Right hindlimb (tissue), 1 donor: ENCODE measurements at regions not wholly inside any gene's neighbourhood (a gene's known extent, or its start where the extent isn't known, plus 50 kb on each side); places are given as distances from the start of the nearest gene placed in this dataset.
A peak's percentile ranks its signal among the peaks of the same experiment; 100 is the strongest.
"Not testable (repeated sequence)": the region's sequence is repeated elsewhere in the genome, so short reads cannot be mapped to it uniquely, and the experiment has no call there.

ENCODE experiments used
- DNase-seq: peaks from one replicate; pipeline ENCODE4 v3.0.0-alpha.2; 2018

GRCh38 chr1:146487555-146487954, 258.7 kb upstream of the NOTCH2NLA start:
- not testable (repeated sequence) for DNase-seq

- not testable (repeated sequence) for DNase-seq
Measured at GRCh38 chr1:146487155-146487554, 258.3 kb upstream of the NOTCH2NLA start.

- DNase-seq, result peak; percentile 52
Measured at GRCh38 chr1:146486300-146487014, 257.6 kb upstream of the NOTCH2NLA start.

GRCh38 chr1:146484195-146484594, 255.4 kb upstream of the NOTCH2NLA start:
- not testable (repeated sequence) for DNase-seq

- DNase-seq, result not testable (repeated sequence)
Measured at GRCh38 chr1:146479188-146479587, 250.4 kb upstream of the NOTCH2NLA start.

- peak; percentile 44 for DNase-seq
Measured at GRCh38 chr1:146478125-146478720, 249.4 kb upstream of the NOTCH2NLA start.

GRCh38 chr1:146475086-146475485, 246.3 kb upstream of the NOTCH2NLA start:
- not testable (repeated sequence) for DNase-seq

- DNase-seq, result not testable (repeated sequence)
Measured at GRCh38 chr1:146474216-146474615, 245.4 kb upstream of the NOTCH2NLA start.

- DNase-seq, result peak; percentile 82
Measured at GRCh38 chr1:146472192-146472861, 243.5 kb upstream of the NOTCH2NLA start.

GRCh38 chr1:146459939-146460338, 231.1 kb upstream of the NOTCH2NLA start:
- not testable (repeated sequence) for DNase-seq

GRCh38 chr1:146459308-146459707, 230.5 kb upstream of the NOTCH2NLA start:
- DNase-seq, result not testable (repeated sequence)

GRCh38 chr1:146448877-146449246, 220.0 kb upstream of the NOTCH2NLA start:
- not testable (repeated sequence) for DNase-seq

- DNase-seq, result not testable (repeated sequence)
Measured at GRCh38 chr1:146448212-146448876, 219.5 kb upstream of the NOTCH2NLA start.

- DNase-seq, result peak; percentile 45
Measured at GRCh38 chr1:146443871-146444222, 215.0 kb upstream of the NOTCH2NLA start.

GRCh38 chr1:146443088-146443870, 214.5 kb upstream of the NOTCH2NLA start:
- not testable (repeated sequence) for DNase-seq

GRCh38 chr1:146438543-146438942, 209.7 kb upstream of the NOTCH2NLA start:
- DNase-seq, result not testable (repeated sequence)

GRCh38 chr1:146416642-146417041, 187.8 kb upstream of the NOTCH2NLA start:
- not testable (repeated sequence) for DNase-seq

- DNase-seq, result not testable (repeated sequence)
Measured at GRCh38 chr1:146415017-146415416, 186.2 kb upstream of the NOTCH2NLA start.

- peak; percentile 47 for DNase-seq
Measured at GRCh38 chr1:146413911-146414310, 185.1 kb upstream of the NOTCH2NLA start.

- DNase-seq, result not testable (repeated sequence)
Measured at GRCh38 chr1:146411923-146412322, 183.1 kb upstream of the NOTCH2NLA start.

- DNase-seq, result peak; percentile 29
Measured at GRCh38 chr1:146409817-146410441, 181.1 kb upstream of the NOTCH2NLA start.
